Astrocyte of the spinal cord (primary cell): ENCODE measurements at regions not wholly inside any gene's neighbourhood (a gene's known extent, or its start where the extent isn't known, plus 50 kb on each side); places are given as distances from the start of the nearest gene placed in this dataset.

Experiments
- DNase-seq: peaks from one replicate; pipeline ENCODE4 v3.0.0; 2011; ENCODE audit warnings: low read depth, low spot score
- H3K4me3 ChIP-seq: 2 replicates; pipeline ENCODE4 v1.5.1; 2011; ENCODE audit warnings: low read depth, mild to moderate bottlenecking, low read length, moderate library complexity
- in situ Hi-C: cut with HindIII; loops from 2 replicates; pipeline ENCODE4 v1.10.0; 2017; ENCODE audit warnings: low sequenced_read_pairs
- TF ChIP-seq, protein P1 (sequence below): IDR thresholded peaks from 2 replicates; pipeline ENCODE4 v1.5.1; 2012; ENCODE audit warnings: low read depth, mild to moderate bottlenecking, low read length, inconsistent platforms

DNA sequence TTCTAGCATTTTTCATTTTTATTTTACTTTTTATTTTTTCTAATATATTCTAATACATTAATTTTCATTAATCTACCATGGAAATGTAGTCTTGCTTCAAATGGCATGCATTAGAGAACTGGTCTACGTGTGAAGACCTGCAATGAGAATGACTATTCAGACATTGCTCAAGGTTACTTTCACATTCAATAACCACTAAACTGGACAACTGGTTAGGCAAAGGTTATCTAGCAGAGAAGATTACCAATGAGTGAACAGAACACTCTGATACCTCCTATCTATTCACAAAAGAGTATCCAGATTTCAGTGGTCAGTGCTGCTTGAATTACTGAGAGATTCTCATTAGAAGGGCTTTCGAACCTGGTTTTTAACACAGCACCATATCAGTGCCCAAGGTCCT is 58.9 kb upstream of the ARHGAP24 start:
- DNase-seq: no peak
- H3K4me3 ChIP-seq: no peak overlapping the region
- in situ Hi-C loops: no loop called here
- TF ChIP-seq, protein P1, sequence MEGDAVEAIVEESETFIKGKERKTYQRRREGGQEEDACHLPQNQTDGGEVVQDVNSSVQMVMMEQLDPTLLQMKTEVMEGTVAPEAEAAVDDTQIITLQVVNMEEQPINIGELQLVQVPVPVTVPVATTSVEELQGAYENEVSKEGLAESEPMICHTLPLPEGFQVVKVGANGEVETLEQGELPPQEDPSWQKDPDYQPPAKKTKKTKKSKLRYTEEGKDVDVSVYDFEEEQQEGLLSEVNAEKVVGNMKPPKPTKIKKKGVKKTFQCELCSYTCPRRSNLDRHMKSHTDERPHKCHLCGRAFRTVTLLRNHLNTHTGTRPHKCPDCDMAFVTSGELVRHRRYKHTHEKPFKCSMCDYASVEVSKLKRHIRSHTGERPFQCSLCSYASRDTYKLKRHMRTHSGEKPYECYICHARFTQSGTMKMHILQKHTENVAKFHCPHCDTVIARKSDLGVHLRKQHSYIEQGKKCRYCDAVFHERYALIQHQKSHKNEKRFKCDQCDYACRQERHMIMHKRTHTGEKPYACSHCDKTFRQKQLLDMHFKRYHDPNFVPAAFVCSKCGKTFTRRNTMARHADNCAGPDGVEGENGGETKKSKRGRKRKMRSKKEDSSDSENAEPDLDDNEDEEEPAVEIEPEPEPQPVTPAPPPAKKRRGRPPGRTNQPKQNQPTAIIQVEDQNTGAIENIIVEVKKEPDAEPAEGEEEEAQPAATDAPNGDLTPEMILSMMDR: no peak

DNA sequence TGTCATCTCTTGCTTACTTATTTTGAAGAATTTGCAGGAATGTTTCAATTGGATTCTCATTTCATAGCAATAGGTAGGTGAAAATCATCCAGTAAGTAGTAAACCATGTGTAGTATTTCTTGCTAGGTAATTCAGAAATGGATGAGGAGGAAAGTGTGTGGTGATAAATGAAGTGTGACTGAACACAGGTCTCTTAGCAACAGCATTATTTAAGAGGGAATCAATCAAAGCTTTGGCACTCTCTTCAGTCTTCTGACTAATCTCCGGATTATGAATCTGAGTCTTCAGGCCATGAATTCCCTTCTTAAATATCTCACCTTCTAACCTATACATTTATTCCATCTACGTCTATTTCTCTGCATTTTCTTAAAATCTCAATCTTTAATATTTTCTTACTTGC is 55.8 kb upstream of the ARHGAP24 start:
- no peak overlapping the region for H3K4me3 ChIP-seq
- TF ChIP-seq, protein P1: no peak
- no peak for DNase-seq
- in situ Hi-C loops: no loop called here

DNA sequence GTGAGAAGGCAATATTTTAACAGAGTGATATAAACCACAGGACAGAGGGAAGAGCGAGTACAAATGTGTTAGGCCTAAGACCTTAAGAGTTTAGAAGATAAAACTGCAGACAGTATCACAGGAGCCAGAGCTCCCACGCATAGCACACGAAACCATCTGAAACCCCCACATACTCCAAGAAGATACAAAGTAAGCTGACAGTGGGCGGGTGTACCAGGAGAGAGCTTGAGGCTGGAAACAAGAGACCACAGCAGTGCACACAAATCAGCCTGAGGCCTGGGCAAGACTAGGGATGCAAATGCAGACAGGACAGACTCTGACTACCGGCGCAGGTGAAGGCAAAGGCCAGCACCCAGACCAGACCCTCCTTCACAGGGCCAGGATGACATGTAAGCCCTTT is 54.1 kb upstream of the ARHGAP24 start:
- in situ Hi-C loops: no loop called here
- TF ChIP-seq, protein P1: no peak
- H3K4me3 ChIP-seq: no peak overlapping the region
- no peak for DNase-seq

GRCh38 chr4:85423431-85423830 is 51.5 kb upstream of the ARHGAP24 start:
- in situ Hi-C loops: no loop called here

More at GRCh38 chr4:85423431-85423830, 51.5 kb upstream of the ARHGAP24 start:
- H3K4me3 ChIP-seq: no peak overlapping the region
- TF ChIP-seq, protein P1: no peak
- DNase-seq: no peak
